ENCODE measurements at regions not wholly inside any gene's neighbourhood (a gene's known extent, or its start where the extent isn't known, plus 50 kb on each side); places are given as distances from the start of the nearest gene placed in this dataset.

DNA sequence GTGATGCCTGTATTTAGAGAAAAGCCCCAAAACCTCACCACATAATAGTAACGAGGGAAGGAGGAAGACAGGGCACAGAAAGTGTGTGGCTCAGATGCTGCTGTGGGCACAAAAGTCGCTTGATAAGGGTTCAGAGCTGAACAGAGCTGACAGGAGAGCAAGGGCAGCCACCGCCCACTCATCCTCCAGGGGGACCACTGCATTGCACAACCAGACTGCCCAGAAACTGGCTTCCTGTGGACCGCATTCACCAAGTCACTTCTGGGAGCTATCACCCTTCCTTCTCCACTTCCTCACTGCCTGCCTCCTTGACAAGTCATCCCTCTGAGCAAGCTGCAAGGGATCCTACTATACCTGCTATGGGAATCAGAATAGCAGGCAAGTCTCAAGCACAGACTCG is 512.4 kb upstream of the CDH11 start:
- Histone ChIP-seq H3K79me2 (ENCODE audit: control insufficient read depth, low read length) (no peaks in the 10 kb centered on the region), H4K20me1 (ENCODE audit: control insufficient read depth, insufficient read depth, low read depth, low read length) (no peaks in the 10 kb centered on the region), H3K4me1 (ENCODE audit: control insufficient read depth, low read length) (no peaks in the 10 kb centered on the region), H3K4me2 (ENCODE audit: low read length) (no peak overlapping the region), H3K4me3 (ENCODE audit: low read length) (no peak overlapping the region), H3K9me2 (replicated peaks; ENCODE audit: control insufficient read depth, low read length) (no peaks in the 10 kb centered on the region), H3K36me3 (ENCODE audit: control insufficient read depth, low read length) (no peaks in the 10 kb centered on the region), H3F3A (ENCODE audit: control insufficient read depth, insufficient read depth) (no peaks in the 10 kb centered on the region), H3K27me3 (ENCODE audit: control insufficient read depth, low read length) (no peaks in the 10 kb centered on the region), H3K9me3 (ENCODE audit: control insufficient read depth, insufficient read depth, low read length) (no peaks in the 10 kb centered on the region), H3K27ac (ENCODE audit: low read depth, low read length) (no peak overlapping the region)
- no peak for TF ChIP-seq EZH2phosphoT487 (IDR thresholded peaks at IDR 0.05; ENCODE audit: borderline replicate concordance, low read length)
- TF ChIP-seq, protein P1, sequence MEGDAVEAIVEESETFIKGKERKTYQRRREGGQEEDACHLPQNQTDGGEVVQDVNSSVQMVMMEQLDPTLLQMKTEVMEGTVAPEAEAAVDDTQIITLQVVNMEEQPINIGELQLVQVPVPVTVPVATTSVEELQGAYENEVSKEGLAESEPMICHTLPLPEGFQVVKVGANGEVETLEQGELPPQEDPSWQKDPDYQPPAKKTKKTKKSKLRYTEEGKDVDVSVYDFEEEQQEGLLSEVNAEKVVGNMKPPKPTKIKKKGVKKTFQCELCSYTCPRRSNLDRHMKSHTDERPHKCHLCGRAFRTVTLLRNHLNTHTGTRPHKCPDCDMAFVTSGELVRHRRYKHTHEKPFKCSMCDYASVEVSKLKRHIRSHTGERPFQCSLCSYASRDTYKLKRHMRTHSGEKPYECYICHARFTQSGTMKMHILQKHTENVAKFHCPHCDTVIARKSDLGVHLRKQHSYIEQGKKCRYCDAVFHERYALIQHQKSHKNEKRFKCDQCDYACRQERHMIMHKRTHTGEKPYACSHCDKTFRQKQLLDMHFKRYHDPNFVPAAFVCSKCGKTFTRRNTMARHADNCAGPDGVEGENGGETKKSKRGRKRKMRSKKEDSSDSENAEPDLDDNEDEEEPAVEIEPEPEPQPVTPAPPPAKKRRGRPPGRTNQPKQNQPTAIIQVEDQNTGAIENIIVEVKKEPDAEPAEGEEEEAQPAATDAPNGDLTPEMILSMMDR (IDR thresholded peaks at IDR 0.05; ENCODE audit: low read depth, low read length, poor library complexity, severe bottlenecking), result no peak

DNA sequence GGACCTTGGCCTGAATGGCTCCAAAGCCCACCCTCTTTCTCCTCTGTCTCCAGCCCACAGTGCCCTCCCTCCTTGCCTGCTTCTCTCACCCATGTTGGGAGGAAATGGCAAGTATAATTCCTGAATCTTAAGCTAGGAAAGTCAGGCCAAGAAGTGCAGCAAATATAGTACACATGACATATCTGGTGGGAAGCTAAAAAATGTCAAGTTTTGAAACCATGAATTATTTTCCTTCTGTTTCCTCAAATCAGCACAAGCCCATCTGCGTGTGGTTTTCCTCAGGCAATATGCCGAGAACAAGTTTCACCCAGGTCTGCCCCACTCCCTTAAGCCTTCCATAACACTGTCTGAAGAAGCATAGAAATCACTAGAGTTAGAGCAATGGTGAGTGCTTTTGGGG is 502.8 kb upstream of the CDH11 start:
- no peaks in the 10 kb centered on the region for H3K36me3 ChIP-seq (ENCODE audit: control insufficient read depth, low read length)
- H3K27ac ChIP-seq (ENCODE audit: low read depth, low read length), result no peak overlapping the region
- H3K79me2 ChIP-seq (ENCODE audit: control insufficient read depth, low read length), result no peaks in the 10 kb centered on the region
- no peaks in the 10 kb centered on the region for H3F3A ChIP-seq (ENCODE audit: control insufficient read depth, insufficient read depth)
- no peaks in the 10 kb centered on the region for H3K9me2 ChIP-seq (replicated peaks; ENCODE audit: control insufficient read depth, low read length)
- H3K4me3 ChIP-seq (ENCODE audit: low read length), result no peak overlapping the region
- H3K27me3 ChIP-seq (ENCODE audit: control insufficient read depth, low read length), result no peaks in the 10 kb centered on the region
- H3K4me1 ChIP-seq (ENCODE audit: control insufficient read depth, low read length), result no peaks in the 10 kb centered on the region
- H4K20me1 ChIP-seq (ENCODE audit: control insufficient read depth, insufficient read depth, low read depth, low read length), result no peaks in the 10 kb centered on the region
- no peaks in the 10 kb centered on the region; the same call in 1 of the 2 replicates for H3K9me3 ChIP-seq (ENCODE audit: control insufficient read depth, insufficient read depth, low read length)
- TF ChIP-seq, protein P1 (IDR thresholded peaks at IDR 0.05; ENCODE audit: low read depth, low read length, poor library complexity, severe bottlenecking), result no peak
- TF ChIP-seq EZH2phosphoT487 (IDR thresholded peaks at IDR 0.05; ENCODE audit: borderline replicate concordance, low read length), result no peak
- H3K4me2 ChIP-seq (ENCODE audit: low read length), result no peak overlapping the region

- H3K27ac ChIP-seq (ENCODE audit: low read depth, low read length), result no peak overlapping the region
- H3F3A ChIP-seq (ENCODE audit: control insufficient read depth, insufficient read depth), result no peaks in the 10 kb centered on the region
- TF ChIP-seq, protein P1 (IDR thresholded peaks at IDR 0.05; ENCODE audit: low read depth, low read length, poor library complexity, severe bottlenecking), result no peak
- no peak for TF ChIP-seq EZH2phosphoT487 (IDR thresholded peaks at IDR 0.05; ENCODE audit: borderline replicate concordance, low read length)
- no peaks in the 10 kb centered on the region for H3K36me3 ChIP-seq (ENCODE audit: control insufficient read depth, low read length)
- no peaks in the 10 kb centered on the region; the same call in 1 of the 2 replicates for H3K9me3 ChIP-seq (ENCODE audit: control insufficient read depth, insufficient read depth, low read length)
- no peaks in the 10 kb centered on the region for H3K27me3 ChIP-seq (ENCODE audit: control insufficient read depth, low read length)
- H3K4me3 ChIP-seq (ENCODE audit: low read length), result no peak overlapping the region
- no peaks in the 10 kb centered on the region for H4K20me1 ChIP-seq (ENCODE audit: control insufficient read depth, insufficient read depth, low read depth, low read length)
- H3K4me2 ChIP-seq (ENCODE audit: low read length), result no peak overlapping the region
- H3K79me2 ChIP-seq (ENCODE audit: control insufficient read depth, low read length), result no peaks in the 10 kb centered on the region
- H3K4me1 ChIP-seq (ENCODE audit: control insufficient read depth, low read length), result no peaks in the 10 kb centered on the region
- H3K9me2 ChIP-seq (replicated peaks; ENCODE audit: control insufficient read depth, low read length), result no peaks in the 10 kb centered on the region
These were observed 502.4 kb upstream of the CDH11 start for GRCh38 chr16:65624229-65624628.

Data from DOHH2 (cell line).